ENCODE measurements at regions not wholly inside any gene's neighbourhood (a gene's known extent, or its start where the extent isn't known, plus 50 kb on each side); places are given as distances from the start of the nearest gene placed in this dataset.
A peak's percentile ranks its signal among the peaks of the same experiment; 100 is the strongest.
"Not testable (repeated sequence)": the region's sequence is repeated elsewhere in the genome, so short reads cannot be mapped to it uniquely, and the experiment has no call there.

- Histone ChIP-seq H3F3A (ENCODE audit: low read length, unreplicated experiment) (no peaks in the 10 kb centered on the region), H3K9me3 (ENCODE audit: low read length) (no peaks in the 10 kb centered on the region), H3K4me1 (ENCODE audit: insufficient read depth, low read length) (peaks cover 9% of the 10 kb centered on the region; the same call in 1 of the 2 replicates), H4K20me1 (ENCODE audit: low read length) (no peaks in the 10 kb centered on the region), H3K9ac (ENCODE audit: low read length) (no peak overlapping the region), H3K27ac (ENCODE audit: low read length) (no peak overlapping the region), H3K4me3 (ENCODE audit: low read length) (no peak overlapping the region), H3K36me3 (ENCODE audit: low read depth, low read length) (no peaks in the 10 kb centered on the region), H3K79me2 (ENCODE audit: low read length) (no peaks in the 10 kb centered on the region), H3K4me2 (ENCODE audit: low read length) (no peak overlapping the region), H3K27me3 (ENCODE audit: low read length) (no peaks in the 10 kb centered on the region), H2AFZ (ENCODE audit: low read length) (no peak overlapping the region), H3K9me2 (replicated peaks; ENCODE audit: low read length) (no peaks in the 10 kb centered on the region)
- DNase-seq (peak; percentile 49), ATAC-seq (peak; percentile 38; the same call in 1 of the 2 replicates)
- POLR2A ChIA-PET (ENCODE audit: unreplicated experiment) = no interaction called here
- intact Hi-C loops (cut with micrococcal nuclease) = no loop called here
- CTCF ChIA-PET = no interaction called here
- BruUV-seq (replicated peaks) = no TSS peak
- TF ChIP-seq EZH2phosphoT487 (IDR thresholded peaks at IDR 0.05; ENCODE audit: borderline replicate concordance, low read length) (no peak), CTCF (conservative IDR thresholded peaks at IDR 0.05; ENCODE audit: low read depth, low read length) (no peak), EZH2 (IDR thresholded peaks at IDR 0.05; ENCODE audit: low read length, unreplicated experiment) (no peak)
Measured at GRCh38 chr2:234863043-234863934, 88.5 kb upstream of the SH3BP4 start.

- Histone ChIP-seq H3K9me3 (ENCODE audit: low read length) (no peaks in the 10 kb centered on the region), H3K79me2 (ENCODE audit: low read length) (no peaks in the 10 kb centered on the region), H3K27ac (ENCODE audit: low read length) (no peak overlapping the region), H3K27me3 (ENCODE audit: low read length) (no peaks in the 10 kb centered on the region), H3K4me3 (ENCODE audit: low read length) (no peak overlapping the region), H3K9ac (ENCODE audit: low read length) (no peak overlapping the region), H3K4me1 (ENCODE audit: insufficient read depth, low read length) (peaks cover 9% of the 10 kb centered on the region; the same call in 1 of the 2 replicates), H2AFZ (ENCODE audit: low read length) (no peak overlapping the region), H3K9me2 (replicated peaks; ENCODE audit: low read length) (no peaks in the 10 kb centered on the region), H3K36me3 (ENCODE audit: low read depth, low read length) (no peaks in the 10 kb centered on the region), H3K4me2 (ENCODE audit: low read length) (no peak overlapping the region), H4K20me1 (ENCODE audit: low read length) (no peaks in the 10 kb centered on the region), H3F3A (ENCODE audit: low read length, unreplicated experiment) (no peaks in the 10 kb centered on the region)
- ATAC-seq (no peak), DNase-seq (no peak)
- TF ChIP-seq EZH2phosphoT487 (IDR thresholded peaks at IDR 0.05; ENCODE audit: borderline replicate concordance, low read length) (no peak), CTCF (conservative IDR thresholded peaks at IDR 0.05; ENCODE audit: low read depth, low read length) (no peak), EZH2 (IDR thresholded peaks at IDR 0.05; ENCODE audit: low read length, unreplicated experiment) (no peak)
- intact Hi-C loops (cut with micrococcal nuclease) = no loop called here
- POLR2A ChIA-PET (ENCODE audit: unreplicated experiment) = no interaction called here
- CTCF ChIA-PET = no interaction called here
- no TSS peak for BruUV-seq (replicated peaks)
Measured at GRCh38 chr2:234861841-234862735, 89.7 kb upstream of the SH3BP4 start.

GRCh38 chr2:234859330-234859872 is 92.4 kb upstream of the SH3BP4 start:
- H3K4me2 ChIP-seq (ENCODE audit: low read length); H3K9me2 ChIP-seq (replicated peaks; ENCODE audit: low read length); H3K27ac ChIP-seq (ENCODE audit: low read length); intact Hi-C loops (cut with micrococcal nuclease); H3F3A ChIP-seq (ENCODE audit: low read length, unreplicated experiment); H3K36me3 ChIP-seq (ENCODE audit: low read depth, low read length); DNase-seq; BruUV-seq (replicated peaks); H2AFZ ChIP-seq (ENCODE audit: low read length); H3K27me3 ChIP-seq (ENCODE audit: low read length); H3K4me1 ChIP-seq (ENCODE audit: insufficient read depth, low read length); ATAC-seq; H3K9me3 ChIP-seq (ENCODE audit: low read length); POLR2A ChIA-PET (ENCODE audit: unreplicated experiment); H3K79me2 ChIP-seq (ENCODE audit: low read length); H3K9ac ChIP-seq (ENCODE audit: low read length); H4K20me1 ChIP-seq (ENCODE audit: low read length); H3K4me3 ChIP-seq (ENCODE audit: low read length): not testable (repeated sequence)
- CTCF ChIA-PET = interaction anchor here (0.7 kb wide), 1 partner anchor 314 kb away, joined by 5 read pairs; no protein-coding TSS in a partner anchor
